ENCODE measurements at regions not wholly inside any gene's neighbourhood (a gene's known extent, or its start where the extent isn't known, plus 50 kb on each side); places are given as distances from the start of the nearest gene placed in this dataset.
"Not testable (repeated sequence)": the region's sequence is repeated elsewhere in the genome, so short reads cannot be mapped to it uniquely, and the experiment has no call there.

DNA sequence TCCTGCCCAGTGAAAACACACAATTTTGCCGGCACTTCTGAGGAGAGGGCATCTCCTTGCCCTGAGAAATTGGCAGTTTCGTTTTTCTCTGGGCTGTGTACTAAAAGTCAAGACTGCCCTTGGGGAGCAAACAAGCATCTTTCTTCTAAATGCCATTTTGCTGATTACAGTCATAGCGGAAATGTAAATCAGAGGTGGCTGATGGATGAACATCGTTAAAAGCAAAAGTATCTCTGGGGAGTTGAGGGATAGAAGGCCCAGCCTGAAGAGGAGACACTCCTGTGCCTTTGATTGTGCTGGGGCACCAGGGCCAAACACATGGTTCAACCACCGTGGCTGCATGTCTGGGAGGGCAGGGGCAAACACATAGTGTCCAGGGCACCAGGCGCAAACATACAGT lies 49.8 kb downstream of the ABCC12 start:
- DNase-seq: no peak

DNA sequence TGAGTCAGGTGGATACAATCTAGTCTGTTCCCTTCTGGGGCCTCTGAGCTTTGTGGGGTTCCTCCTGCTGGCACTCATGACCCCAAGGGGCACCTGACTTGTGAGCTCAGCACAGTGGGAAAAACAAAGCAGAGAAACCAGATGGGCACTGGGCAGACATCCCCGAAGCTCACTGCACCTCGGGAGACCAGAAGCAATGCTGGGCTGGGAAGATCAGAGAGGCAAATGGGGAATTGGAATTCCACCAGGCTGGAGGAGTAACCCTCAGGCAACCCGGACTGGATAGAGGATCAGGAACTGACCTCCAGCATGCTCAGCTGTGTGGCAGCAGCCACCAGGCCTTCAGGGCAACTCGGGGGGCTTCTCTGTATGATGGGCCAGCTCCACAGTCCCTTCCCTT lies 50.3 kb downstream of the ABCC12 start:
- no peak for DNase-seq

DNA sequence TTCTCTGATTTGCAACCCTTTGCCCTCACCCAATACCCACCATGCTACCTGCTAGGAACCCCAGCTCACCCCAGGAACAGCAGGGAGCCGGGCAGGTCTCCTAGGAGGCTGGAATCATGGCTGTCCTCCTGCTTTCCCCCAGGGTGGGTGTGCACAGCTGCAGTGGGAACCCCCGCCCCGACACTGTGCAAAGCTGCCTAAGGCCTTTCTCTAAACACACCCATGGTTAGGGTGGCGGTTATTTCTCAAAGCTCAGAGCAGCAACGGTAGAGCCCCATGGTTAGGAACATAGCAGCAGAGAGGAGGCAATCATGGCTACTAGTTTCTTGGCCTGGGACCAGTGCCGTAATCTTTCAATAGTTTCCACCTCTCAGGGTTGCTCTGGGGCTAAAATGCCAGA lies 52.2 kb downstream of the ABCC12 start:
- no peak for DNase-seq

DNA sequence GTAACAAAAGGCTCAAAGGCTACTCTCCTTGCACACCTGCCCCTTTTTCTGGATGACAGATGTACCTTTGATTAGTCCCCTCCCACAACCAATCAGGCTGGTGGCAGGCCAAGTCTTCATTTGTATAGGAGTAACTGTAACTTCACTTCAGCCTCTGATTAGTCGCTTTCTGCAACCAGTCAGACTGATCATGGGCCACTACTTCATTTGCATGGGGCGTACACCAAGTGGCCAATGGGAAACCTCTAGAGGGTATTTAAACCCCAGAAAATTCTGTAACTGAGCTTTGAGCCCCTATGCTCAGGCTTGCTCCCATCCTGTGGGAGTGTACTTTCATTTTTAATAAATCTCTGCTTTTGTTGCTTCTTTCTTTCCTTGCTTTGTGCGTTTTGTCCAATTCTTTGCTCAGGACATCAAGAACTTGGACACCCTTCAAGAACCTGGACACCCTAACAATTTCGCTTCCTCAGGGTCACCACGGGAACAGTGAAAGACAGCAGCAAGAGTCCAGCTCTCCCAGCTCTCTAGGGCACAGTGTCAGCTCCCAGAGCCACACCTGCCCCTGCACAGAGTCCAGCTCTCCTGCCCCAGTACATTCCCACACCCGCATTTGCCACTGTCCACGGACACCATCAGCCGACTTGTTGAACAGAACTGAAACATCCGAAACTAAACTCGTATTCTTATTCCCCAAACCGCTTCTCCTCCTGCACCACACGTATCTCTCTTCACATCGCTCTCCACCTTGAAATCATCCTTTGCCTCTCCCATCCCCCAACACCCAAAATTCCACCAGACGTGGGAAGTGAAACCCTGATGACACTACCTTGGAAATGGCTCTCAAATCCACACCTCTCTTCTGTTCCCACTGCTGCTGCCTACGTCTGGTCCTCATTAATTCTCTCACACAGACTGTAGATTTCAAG lies 53.4 kb downstream of the ABCC12 start:
- DNase-seq: no peak

DNA sequence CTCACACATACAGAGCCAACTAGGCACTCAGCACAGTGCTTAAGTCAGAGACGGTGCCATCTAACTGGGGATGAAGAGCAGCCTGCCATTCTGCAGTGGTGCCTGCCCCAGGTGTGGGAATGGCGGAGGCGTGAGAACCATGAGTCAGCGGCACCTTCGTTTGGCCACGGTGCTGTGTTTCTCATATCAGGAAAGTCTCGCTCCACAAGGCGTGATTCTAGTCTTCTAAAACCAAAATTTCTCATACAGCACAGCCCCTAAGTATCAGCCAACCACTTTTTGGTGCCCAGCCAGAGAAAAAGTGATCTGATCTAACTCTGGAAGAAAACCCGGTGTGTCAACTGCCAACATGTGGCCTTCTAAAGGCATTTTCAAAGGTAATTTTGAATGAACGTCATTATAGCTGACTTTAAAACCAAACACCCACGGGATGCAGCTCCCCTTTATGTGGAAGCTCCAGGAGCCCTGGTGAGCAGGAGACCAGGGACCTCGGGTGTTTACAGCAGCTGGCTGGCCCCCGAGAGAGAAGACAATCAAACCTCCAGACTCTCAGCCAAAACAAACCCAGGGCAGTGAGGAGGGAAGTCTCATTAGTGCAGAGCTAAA lies 54.6 kb downstream of the ABCC12 start:
- DNase-seq: no peak

DNA sequence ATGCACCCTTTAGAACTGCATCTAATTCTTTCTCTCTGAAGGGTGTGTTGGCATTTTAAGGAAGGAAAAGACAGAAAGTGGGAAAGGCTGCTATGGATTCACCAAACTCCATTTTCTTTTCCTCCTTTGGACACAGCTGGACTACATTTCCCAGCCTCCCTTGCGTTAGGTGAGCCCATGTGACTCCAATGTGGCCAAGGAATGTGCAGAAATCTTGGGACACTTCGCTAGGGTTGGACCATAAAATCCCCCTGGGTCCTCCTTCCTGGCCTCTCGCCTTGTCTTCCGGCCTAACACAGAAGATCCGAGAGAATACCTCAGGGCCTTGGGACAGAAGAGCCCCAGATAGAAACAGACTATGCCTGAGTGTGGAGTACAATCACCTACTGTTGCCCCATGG lies 56.3 kb downstream of the ABCC12 start:
- DNase-seq: no peak

DNA sequence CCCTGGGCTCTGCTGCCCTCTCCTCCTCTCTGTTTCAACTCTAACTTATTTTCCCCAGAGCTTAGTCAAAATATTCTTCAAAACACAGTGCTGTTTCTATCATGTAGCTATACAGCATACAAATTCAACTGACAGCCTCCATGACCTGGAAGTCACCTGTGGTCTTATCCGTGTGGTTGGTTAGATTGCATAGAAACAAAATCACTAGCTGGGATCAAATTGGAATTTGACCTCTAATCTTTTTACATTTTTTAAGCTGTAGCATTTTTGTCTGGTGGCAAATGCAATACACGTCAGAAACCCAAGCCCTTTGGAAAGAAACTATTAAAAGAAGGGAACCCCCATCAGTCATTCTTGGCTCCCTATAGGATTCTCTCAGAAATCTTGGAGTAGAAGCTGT lies 57.3 kb downstream of the ABCC12 start:
- DNase-seq: no peak

DNA sequence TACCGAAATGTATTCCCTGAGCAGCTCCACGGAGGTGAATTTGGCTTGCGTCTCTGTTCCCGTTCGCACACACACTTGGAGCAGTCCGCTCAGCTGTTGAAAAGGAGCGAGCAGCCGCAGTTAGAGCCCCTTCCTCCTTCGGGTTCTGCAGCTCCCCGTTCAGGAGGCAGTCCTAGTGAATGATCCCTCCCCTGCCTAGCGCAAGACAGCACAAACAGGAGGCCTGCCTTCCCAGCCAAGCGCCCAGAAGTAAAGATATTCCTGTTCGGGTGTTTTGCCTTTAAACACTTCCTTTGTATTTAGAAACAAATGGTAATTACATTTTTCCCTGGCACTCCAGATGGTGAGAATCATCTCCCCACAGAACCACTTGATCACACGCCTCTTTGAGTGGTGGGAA lies 64.7 kb downstream of the ABCC12 start:
- DNase-seq: no peak

DNA sequence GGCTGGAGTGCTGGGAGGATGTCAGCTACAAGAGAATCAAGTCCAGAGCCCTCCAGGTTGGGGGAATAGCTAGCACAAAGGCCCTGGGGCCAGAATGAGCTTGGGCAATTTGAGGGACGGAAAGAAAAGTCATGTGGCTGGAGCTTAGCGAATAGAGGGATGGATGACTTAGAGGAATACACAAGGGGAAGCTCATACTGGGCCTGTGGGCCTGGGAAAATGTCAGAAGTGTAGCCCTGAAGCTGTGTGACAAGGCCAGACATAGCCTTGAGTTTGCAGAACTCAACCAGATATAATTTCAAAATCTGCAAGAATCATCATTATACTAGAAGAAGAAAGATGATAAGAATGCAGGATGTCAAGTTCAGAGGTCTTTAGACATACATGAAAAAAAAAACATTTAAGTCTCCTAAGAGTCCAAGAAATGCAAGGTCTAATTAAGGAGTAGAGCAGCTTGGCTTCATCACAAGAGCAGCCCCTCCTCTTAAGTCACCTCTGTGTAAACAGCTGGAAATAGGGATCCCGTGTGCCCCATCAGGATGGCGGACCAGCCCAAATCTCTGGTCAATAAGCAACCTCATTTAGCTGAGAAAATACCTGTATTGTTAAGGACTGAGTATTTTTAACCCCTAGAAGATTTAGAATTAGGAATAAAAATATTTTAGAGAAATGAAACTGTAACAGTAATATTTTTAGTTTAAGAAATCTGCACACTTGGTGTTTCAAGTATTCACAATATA lies 66.6 kb downstream of the ABCC12 start:
- DNase-seq: no peak

DNA sequence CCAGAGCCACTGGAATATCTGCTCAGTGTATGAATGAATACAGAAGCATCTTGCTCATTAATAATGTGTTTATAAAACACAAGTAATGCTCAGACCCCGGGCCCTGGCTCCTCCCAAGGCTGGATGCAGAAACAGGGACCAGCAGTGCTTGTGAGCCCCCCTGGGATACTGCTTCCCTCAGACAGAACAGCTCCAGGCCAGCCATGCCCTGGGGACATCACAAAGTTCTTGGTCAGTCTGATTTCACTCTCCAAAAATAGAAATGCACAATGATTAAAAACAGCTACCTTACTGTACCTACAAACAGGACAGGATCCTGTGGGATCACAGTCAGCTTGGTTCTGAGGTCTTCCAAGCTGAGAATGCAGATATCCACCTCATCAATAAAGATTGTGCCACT lies 68.2 kb downstream of the ABCC12 start:
- DNase-seq: no peak

DNA sequence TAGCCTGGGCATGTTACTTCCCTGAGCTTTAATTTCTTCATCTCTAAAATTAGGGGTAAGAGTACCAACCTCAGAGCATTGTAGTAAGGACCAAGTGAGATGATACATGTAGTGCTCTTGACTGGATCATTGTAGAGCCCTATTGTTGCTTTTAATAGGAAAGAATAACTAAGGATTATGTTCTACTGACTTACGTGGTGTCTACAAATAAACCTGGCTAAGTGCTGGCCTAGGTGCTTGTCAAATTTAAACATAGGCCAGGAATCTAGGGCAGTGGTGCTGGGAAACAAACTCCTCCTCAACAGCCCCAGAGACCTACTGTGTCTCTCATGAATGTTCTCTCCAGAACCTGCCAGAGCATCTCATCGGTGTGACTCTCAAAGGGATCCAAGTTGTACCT lies 69.4 kb downstream of the ABCC12 start:
- no peak for DNase-seq

DNA sequence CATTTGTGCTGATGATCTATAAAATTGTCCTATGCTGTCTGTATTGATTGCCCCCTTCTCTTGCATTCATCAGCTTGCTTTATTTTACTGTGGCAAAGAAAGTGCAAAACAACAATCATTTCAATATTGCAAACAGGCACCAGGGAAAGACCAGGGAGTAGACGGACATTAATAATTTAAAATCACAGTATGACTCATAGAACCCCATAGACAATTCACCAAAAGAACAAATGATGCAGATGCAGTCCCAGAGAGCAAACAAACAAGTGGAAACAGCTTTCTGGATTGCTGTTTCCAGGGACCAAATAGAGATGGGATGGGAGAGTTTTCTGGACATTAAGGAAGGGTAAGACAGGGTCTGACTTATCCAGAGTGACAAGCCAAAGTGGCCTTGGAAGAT lies 70.1 kb downstream of the ABCC12 start:
- DNase-seq: no peak

DNA sequence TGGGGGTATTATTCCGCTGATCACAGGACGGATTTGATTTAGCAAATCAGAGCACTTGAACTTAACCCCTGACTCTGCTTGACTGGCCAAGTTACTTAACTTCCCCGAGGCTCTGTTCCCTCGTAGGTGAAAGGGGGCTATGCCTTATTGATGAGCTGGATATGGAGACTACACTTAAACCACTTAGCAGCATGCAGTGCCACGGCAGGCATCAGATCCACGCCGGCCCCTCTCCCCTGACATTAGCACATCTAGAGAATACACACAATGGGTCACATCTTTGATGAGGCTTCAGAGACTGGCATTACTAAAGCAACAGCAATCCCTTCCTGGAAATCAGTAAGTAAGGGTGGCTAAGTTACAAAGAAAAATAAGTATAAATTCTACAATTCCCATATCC lies 71.0 kb downstream of the ABCC12 start:
- DNase-seq: no peak

DNA sequence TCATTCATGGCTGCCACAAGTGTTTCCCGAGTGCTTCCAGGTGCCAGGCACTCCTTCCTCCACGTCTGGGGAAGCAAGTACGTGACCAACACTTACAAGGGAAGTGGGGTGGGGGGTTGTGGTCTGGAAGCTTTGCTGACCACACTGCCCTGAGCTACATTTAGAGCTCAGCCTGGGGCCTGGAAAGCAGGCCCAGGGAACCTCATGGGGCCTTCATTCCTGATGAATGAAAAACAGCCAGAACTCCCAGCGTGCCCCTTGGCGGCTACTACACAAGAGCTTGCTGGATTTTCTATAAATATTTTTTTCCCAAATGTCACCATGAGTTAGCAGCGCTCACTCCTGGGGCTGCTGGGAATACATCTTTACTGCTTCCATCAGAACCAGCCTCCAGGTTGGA lies 73.3 kb downstream of the ABCC12 start:
- no peak for DNase-seq

DNA sequence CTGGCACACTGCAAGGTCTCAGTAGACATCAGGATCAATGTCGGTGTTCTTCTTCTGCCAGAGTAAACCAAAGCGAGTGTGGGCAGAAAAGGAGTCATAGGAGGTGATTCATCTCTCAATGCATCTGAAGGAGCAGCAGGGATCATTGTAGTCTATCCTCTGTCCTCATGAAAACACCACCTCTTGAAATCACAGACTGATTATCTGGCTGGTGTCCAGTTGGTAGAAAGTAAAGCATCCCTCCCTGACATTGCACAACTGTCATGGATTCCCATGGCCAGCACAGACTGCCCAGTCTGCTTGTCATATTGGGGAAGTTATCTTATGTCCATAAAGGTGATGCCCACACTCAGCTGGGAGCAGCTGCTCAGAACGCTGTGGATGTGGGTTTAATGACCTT lies 74.1 kb downstream of the ABCC12 start:
- no peak for DNase-seq

DNA sequence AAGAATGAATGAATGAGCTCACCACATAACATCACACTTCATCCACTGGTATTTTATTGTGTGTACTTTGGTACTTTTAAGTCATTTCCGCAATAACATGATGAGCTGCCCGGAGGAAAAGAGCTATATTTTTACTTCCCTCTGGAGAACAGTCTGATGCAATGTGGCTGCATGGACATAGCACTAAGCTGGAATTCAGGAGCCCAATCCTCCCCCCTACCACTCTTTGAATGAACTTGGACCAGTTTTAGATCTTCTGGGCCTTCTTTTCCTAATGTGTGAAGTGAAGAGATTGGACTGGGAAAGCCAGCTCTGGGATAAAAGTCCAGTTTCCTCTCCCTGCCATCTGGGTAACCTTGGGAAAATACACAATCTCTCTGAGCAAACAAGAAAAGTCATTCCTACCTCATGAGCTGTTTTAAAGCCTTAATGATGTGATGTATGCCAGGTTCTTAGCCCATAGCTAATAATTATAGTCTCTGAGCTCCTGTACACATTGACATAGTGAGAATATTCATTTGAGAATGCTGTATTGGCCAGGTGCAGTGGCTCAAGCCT lies 79.3 kb downstream of the ABCC12 start:
- no peak for DNase-seq

DNA sequence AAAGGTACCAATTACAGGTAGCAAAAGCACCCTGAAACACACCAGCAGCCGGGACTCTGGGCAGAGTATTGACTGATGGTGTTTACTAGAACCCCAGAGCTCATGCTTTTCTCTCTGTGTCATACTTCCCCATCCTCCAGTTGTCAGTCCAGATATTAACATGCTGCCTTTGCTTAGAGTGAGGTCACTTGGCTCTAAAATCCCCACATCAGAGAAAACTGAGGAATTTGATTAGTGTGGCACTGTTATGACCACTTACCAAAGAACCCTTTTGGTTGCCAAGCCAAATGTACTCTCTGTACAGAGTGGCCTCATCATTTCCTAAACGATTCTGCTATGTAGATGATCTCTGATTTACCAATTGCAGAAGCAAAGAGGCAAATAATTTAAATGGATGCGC lies 80.4 kb downstream of the ABCC12 start:
- no peak for DNase-seq

DNA sequence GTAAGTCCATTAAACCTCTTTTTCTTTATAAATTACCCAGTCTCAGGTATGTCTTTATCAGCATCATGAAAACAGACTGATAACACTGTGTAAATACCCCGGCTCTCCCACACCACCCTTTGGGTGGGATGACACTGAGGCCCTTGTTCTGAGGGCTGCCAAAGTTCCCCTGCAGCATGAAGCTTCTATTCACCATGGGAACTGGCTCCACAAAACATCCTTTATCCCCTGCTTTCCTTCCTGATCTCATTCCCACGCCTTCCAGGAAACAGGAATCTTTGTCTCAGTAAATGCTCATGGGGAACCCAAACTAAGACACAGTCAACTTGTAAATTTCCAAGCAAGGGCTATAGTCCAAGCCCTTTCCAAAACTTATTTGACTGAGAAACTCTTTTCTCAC lies 88.4 kb downstream of the ABCC12 start:
- DNase-seq: no peak

DNA sequence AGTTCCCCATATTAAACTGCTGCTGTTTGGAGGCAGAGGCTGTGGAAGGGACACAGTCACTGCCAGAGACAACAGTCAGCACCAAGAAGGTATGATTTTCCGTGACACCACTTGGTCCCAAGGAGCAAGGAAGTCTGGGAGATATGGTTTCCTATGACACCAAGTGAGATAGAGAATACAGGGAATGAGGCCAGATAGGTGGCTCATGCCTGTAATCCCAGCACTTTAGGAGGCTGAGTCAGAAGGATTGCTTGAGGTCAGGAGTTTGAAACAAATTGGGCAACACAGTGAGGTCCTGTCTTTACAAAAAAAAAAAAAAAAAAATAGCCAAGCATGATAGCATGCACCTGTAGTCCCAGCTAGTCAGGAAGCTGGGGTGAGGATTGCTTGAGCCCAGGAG lies 90.8 kb downstream of the ABCC12 start:
- no peak for DNase-seq

DNA sequence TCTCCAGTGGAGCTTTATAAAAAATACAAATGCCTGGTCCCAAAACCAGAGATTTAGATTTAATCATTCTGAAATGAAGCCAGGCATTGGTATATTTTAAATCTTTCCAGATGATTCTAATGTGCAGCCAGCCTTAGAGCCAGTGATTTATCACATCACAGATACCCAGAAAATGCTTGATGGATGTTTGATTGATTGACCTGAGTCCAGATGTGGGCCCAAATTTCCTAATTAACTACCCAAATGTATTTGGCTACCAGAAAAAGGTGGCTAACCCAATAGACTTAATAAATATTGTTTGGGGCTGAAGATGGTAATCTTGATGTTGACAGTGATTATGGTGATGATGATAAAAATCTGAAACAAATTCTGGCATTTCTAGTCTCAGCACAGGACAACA lies 93.1 kb downstream of the ABCC12 start:
- DNase-seq: no peak

DNA sequence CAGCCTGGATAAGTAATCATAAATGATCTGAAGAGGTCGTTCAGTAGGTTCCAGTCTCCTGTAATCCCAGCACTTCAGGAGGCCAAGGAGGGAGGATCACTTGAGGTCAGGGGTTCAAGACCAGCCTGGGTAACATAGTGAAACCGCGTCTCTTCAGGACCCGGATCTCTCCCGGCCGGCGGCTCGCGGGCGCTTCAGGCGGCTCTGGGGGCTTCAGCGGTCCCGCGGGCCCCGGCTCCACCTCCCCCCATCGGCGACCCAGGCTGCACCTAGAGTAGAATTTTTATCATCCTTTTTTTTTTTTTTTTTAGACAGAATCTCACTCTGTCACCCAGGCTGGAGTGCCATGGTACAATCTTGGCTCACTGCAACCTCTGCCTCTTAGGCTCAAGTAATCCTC lies 95.9 kb downstream of the ABCC12 start:
- no peak for DNase-seq

DNA sequence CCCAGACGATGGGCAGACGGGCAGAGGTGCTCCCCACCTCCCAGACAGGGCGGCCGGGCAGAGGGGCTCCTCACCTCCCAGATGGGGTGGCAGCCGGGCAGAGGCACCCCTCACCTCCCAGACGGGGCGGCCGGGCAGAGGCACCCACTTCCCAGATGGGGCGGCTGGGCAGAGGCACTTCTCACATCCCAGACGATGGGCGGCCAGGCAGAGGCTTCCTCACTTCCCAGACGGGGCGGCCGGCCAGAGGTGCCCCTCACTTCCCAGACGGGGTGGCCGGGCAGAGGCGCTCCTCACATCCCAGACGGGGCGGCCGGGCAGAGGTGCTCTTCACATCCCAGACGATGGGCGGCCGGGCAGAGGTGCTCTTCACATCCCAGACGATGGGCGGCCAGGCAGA lies 96.6 kb downstream of the ABCC12 start:
- not testable (repeated sequence) for DNase-seq

DNA sequence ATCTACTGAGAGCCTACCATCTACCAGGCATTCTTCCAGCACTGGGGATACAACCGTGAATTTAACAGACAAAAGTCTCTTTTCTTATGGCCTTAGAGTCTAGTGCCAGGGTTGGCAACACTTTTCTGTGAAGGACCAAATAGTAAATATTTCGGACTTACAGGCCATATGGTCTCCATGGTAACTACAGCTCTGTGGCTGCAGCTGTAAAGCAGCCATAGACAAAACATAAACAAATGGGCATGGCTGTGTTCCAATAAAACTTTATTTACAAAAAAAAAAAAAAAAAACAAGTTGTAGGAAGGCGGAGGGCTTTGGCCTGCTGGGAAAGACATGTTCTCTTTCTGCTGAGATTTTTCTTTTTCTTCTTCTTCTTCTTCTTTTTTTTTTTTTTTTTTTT lies 98.7 kb downstream of the ABCC12 start:
- DNase-seq: no peak

Measured in NCI-H146 (cell line).